CD4-positive, alpha-beta T cell treated with Interleukin-17A for 1 hour (primary cell): ENCODE measurements at regions not wholly inside any gene's neighbourhood (a gene's known extent, or its start where the extent isn't known, plus 50 kb on each side); places are given as distances from the start of the nearest gene placed in this dataset.

Experiments used
- DNase-seq: peaks from one replicate; pipeline ENCODE4 v3.0.0-alpha.2; 2020

DNA sequence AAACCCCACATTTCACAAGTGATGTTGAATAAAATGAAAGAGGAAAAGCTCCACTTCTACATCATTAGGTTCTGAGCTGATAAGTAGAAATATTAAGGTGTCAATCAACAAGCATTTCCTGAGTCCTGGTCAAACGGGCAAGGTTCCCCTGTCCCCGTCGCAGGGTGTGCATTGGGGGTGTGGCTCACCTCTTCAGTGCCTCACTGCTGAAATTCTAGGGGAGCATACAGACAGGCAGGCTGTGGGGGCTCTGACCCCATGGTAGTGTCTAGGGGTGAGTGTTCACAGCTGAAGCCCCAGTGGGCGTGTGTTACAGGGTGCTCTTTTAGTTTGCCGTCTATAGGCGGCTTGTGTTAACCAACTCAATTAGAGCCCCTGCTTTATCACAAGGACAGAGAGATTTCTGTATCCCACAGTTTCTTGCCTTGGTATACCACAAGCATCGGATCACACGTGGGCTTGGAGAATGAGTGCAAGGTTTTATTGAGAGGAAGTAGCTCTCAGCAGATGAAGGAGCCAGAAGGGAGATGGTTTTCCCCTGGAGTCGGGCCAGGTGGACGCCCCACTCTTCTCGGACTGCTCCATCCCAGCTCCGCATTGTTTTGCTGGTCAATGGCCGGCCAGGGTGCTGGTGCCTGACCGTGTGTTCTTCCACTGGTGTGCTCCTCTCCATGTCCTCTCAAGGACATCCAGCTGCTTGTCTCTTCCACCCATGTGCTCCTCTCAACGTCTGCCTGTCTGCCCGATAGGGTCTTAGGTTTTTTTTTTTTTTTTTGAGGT, 238.2 kb upstream of the NLRP1 start:
- DNase-seq, result no peak

DNA sequence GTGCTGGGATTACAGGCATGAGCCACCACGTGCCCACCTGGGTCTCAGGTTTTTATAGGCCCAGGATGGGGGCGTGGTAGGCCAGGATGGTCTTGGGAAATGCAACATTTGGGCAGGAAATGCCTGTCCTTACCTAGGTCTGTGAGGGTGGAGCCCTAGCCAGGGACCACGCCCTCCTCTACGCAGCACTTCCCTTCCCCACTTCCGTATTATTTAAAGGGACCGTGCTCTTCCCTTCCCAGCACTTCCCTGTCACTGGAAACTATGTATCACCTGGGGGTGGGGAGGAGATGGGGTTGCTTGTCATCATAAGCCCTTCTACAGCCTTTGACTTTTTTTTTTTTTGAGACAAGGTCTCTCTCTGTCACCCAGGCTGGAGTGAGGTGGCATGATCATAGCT, 238.9 kb upstream of the NLRP1 start:
- DNase-seq, result no peak

DNA sequence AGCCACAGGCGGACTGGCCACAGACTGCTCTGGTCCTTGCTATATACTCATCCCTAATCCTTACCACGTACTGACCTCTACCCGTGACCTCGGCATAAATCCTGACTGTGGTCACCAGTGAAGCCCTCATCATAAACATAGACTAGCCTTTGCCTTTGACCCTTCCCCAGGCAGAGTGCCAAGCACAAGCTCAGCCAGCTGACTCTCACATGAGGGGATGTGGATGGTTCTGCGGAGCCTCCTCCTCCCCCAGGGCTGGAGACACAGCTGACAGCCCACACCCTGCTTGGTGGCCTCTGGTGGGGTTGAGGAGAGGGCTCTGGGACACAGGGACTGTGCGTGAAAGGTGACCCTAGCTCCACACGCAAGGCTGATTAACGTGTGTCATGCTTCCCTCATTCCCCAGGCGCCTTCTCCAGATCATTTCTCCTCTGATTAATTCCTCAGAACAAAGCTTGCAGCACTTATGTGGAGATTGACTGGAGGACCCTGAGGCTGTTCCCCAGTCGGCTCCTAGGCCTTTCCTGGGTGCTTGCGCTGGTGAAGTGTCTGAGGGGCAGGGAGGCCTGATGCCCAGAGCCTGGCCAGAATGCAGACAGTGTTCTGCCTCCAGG, 241.5 kb upstream of the NLRP1 start:
- DNase-seq, result no peak

DNA sequence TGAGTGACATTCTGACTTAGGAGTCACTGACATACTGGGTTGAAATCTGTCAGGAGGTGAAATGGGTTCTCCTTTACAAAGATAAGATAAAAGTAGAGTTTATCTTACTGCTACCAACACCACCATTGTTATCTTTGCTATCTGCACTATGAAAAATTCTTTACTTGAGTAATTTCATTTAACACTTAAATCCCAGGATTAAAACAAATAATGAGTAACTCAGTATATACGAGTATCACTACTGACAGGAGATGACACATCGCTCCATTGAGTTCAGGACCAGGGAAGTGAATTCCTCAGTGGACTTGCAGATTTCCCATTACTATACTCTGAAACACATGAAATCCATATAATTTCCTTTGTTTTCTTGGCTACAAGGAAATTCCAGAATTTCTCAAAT, 242.1 kb upstream of the NLRP1 start:
- no peak for DNase-seq

DNA sequence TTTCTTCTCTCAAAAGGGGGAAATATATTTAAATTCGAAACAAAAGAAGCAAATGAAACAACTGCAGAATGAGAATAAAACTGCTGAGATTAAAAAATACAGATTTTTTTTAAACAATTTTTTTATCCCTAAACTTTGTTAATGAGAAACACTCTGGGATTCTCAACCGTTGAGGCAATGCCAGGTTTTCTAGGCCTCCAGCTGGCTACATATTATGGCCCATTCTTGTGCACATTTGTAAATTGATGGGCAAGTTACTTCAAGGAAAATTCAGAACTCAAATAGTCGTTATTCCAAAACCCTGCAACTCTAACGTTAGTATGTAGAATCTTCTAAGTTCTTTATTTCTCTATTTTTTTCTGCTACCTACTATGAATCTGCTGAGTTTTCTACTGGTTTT, 239.3 kb upstream of the WSCD1 start:
- DNase-seq, result no peak

DNA sequence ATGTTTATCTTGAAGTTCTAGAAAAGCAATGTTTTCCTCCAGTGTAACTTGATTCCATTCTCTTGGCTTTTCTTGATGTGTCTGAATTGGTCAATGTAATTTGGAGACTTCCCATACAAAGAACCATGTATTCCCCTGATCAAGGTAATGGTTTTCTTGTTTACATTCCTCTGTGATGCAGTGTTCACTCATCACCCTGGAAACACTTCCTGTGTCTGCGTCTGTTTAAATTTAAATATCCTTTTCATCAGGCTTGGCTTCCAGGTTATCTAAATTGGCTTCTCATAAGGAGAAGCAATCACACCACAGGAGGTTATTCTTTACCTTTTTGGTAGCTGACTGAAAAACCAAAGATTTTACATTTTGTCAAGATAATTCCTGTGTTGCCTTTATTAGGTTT, 237.3 kb upstream of the WSCD1 start:
- peak; percentile 21 for DNase-seq

DNA sequence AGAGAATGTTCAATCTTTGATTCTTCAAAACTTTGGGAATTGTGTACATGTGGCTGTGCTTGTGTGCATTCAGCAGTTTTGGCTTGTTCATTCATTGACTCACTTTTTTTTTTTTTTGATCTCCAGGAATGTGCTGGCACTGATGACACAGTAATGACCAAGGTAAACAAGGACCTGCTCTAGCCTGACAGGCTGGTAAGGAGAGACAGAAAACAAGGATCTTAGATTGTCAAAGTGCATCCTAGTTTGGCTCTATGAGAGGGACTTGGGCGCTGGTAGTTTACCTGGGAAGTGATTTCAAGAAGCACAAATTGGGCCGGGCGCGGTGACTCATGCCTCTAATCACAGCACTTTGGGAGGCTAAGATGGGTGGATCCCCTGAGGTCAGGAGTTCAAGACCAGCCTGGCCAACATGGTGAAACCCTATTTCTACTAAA, 233.1 kb upstream of the WSCD1 start:
- no peak for DNase-seq

DNA sequence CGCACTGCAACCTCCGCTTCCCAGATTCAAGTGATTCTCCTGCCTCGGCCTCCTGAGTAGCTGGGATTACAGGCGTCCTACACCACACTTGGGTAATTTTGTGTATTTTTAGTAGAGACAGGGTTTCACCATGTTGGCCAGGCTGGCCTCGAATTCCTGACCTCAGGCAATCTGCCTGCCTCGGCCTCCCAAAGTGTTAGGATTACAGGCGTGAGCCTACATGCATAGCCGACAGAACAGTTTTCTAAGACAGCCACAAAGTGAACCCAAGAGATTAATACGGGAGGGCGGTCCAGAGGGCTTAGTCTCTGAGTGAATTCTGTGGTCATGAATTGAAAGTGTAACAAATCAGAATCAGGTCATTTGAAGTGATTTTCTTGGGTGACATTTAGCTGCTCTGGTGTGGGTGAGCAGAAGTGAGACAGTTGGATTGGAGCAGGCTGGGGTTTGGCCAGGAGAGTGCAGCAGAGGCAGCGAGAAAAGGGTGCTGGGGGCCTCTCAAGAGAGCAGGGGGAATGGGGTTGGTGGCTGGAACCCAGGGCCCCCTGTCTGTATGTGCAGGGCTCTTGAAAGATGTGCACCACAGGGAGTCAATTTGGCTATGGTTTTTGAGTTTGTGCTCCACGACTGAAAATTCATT, 231.4 kb upstream of the WSCD1 start:
- DNase-seq, result no peak

DNA sequence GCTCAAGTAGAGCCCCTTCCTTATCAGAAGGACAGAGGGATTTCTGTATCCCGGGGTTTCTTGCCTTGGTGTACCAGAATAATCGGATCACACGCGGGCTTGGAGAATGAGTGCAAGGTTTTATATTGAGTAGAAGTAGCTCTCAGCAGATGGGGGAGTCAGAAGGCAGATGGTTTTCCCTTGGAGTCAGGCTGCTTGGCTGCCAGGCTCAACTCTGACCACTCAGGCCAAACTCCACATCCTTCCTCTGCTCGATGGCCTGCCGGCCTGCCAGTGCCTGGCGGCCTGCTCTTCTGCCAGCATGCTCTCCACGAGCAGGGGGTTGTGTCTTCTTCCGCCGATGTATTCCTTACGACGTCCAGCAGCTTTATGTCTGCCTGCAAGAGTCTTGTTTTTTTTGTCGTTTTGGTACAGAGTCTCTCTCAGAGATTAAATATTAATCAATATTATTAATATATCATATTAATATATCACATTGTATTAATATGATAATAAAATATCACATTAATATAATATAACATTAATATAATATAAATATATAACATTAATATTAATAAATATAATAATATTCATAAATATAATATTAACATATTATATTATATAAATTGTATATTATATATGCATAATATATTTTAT, 229.2 kb upstream of the WSCD1 start:
- no peak for DNase-seq

DNA sequence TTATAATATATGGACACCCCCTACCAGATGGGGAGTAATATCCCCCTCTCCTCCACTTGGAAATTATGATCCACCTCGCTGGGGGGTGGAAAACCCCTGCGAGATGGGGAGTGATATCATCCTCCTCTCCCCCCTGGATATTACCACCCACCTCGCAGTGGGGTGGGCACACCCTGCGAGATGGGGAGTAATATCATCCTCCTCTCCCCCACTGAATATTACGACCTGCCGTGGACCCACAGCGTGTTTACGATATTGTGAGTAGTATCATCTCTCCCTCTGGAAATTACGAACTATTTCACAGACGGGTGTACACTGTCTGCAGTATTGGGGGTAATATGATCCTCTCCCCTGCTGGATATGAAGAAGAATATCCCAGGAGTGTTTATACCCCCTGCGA, 228.3 kb upstream of the WSCD1 start:
- no peak for DNase-seq

DNA sequence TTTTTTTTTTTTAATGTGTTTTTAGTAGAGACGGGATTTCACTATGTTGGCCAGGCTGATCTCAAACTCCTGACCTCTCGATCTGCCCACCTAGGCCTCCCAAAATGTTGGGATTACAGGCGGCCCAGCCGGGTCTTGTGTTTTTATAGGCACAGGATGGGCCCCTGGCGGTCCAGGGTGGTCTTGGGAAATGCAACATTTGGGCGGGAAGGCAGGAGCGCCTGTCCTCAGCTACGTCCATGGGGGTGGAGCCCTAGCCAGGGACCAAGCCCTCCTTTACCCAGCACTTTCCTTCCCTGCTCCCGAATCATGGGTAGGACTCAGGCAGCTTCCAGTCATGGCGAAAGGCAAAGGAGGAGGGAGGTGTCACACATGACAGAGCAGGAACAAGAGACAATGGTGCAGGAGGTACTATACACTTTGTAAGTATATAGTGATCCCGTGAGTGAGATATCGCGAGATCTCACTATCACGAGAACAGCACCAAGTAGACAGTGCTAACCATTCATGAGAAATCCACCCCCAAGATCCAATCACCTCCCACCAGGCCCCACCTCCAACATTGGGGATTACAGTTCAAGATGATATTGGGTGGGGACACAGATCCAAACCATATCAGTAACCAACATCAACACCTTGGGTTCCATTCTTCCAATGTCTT, 226.7 kb upstream of the WSCD1 start:
- DNase-seq, result no peak

DNA sequence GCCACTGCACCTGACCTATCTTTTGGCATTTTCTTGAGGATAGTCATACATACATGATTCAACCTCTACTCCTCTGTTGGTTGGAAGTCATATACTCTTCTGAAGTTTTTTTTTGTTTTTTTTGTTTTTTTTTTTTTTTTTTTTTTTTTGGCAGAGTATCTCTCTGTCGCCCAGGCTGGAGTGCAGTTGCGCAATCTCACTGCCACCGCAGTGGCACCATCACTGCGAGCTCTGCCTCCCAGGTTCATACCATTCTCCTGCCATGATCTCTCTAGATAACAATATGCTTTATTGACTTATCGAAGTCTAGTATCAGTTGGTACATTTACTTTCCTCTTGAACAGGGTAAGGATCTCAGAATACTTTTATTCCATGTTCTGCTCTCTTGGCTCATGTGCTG, 224.2 kb upstream of the WSCD1 start:
- DNase-seq, result no peak

DNA sequence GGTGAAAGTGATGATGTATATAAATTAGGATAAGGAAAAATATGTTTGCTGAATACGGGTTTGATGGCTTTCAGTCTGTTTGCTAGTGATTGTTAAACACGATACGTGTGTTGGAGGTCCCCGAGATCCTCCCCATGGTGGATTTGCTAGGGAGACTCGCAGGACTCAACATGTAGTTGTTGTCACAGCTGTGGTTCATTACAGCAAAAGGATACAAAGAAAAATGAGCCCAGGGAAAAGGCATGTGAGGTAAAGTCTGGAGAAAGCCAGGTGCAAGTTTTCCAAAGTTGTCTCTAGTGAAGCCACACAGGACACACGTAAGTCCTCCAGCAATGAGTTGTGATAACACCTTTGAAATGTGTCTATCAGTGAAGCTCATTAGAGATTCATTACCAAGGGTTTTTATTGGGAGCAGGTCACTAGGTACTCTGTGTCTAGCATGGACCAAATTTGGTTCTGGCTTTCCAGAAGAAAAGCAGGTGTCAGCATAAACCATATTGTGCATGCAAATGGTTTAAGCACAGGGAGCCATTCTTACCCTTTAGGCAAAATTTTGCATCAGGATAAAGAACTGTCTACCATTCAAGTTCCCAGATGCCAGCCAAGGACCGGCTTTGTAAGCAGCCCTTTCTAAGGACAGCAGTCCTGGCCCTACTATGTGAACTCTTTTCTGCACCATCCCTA, 215.2 kb upstream of the WSCD1 start:
- no peak for DNase-seq

DNA sequence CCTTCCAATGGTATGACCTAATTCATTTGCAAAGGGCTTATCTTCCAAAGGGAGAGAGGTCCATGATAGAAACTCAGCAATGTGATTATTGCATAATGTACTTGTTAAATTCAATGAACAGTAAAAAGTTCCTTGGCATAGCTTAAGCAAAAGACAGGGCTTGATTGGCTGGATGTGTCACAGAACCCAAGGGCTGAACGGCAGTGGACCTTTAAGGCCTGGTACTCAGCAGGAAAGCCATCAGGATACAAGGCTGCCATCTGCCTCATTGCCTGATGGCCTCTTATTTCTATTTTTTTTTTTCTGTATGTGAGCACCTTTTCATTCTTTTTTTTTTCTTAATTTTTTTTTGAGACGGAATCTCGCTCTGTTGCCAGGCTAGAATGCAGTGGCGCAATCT, 208.9 kb upstream of the WSCD1 start:
- no peak for DNase-seq

DNA sequence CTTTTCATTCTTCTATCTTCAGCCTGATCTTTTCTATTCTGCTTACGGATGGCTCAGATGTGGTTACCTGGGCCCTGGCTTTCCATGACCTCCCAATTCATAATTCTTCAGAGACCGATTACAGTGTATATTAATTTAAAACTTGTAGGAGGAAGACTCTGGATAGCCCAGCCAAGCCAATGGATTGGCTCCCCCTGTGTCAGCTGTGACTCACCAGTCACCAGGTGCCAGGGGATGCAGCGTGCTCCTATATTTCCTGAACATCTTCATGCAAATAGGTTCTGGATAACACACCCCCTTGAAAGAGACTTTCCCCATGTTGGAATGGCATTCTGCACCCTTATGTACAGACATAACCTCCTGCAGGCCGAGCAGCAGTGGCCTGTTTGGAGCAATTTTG, 208.3 kb upstream of the WSCD1 start:
- no peak for DNase-seq

DNA sequence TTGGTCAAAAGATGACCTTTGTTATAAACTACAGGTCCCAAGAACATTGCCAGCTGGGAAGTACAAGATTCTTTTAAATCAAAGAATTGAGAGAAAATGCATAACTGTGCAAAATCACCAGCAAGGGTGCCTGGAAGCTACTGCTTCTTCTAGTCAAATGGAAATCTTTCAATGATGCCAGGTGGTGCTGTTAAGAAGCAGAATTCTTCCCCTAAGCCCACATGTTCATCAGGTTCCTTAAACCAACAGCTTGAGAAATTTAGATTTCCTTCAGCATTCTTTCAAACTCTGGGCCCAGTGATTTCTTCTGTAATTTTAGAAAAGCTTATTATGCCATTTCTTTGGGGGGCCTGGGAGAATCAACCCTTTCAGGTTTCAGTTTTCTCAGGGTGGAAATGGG, 207.8 kb upstream of the WSCD1 start:
- no peak for DNase-seq

DNA sequence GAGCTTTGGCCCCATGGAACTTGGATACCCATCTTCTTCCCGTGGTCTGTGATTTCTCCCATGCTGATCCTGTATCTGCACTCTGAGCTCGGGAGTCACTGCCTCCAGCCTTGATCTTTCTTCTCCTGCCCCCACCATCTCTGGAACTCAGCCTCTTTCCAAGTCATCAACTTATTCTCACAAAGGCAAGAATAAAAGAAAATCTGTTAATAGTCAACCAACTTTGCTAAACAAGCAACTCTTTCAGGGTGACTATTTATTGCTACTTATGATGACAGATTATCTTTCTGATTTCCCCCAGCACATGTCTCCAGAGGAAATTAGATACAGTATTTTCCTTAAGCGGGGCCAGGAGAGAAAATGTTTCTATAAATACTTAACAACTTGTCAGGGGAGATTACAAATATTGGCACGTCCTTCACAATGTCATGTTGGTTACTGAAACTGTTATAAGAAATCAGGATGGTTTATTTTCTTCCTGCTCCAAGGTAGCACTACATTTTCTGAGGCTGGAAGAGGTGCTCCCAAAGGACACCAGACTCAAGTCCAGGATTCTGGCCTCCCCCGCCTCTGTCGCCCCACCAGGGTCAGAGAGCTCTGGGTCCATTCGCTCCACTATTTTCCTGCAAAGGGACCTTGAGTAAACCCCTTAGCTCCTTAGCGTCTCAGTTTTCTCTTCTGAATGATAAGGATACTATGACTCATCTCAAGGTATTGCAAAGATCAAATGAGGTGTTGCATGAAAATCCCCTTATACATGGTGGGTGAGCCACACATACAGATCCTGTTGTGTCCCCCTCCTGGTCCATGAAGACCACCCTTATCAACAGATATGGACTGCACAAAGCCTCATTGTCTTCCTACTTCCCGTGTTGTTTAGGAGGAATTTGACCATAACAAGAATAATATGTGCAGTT, 205.2 kb upstream of the WSCD1 start:
- DNase-seq, result no peak

DNA sequence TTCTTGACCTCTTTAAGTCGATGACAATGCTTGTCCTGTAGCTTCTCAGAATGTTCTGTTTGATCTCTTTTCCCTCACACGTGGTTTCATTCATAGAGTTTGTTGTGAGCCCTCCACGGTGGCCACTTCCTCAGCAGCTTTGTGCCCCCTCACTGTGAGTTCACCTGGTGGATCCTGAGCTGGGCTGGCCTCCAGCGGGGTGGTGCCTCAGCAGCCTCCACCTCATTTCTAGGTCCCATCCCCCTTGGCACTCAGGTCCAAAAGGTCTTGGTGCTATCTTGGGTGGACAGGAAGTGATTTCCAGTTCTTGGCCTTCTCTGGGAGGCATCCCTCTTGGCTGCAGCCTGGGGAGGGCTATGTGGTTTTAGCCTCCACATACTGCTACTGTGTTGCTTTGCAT, 203.2 kb upstream of the WSCD1 start:
- no peak for DNase-seq

DNA sequence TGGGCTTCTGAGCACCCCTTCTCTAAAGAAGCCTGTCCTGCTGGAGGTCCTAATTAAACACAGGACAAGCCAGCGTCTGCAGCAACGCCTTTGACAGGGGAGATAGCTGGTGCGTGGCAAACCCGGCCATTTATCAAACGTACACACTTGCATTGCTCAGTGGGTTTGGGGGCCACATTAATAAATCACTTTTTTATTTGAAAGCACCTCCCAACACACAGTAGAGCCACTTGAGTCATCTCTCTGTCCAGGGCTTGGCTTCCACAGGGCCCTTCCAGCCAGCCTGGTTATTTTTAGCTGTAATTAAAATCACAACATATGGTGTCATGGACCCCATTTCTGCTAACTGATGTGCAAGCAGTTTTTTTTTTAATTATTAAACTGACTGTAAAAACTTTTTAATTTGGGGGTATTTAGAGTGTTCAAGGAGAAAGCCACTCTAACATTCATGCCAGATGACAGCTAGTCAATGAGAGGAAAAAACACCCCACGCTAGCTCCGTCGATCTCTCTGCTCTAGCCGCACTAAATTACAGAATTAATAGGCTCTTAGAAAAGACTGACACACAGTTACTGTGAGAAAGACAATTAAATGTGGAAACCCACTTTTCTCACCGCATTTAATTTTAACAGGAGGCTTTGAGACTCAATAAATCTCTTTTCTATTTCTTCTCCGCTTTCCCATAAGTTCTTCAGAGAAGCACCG, 201.0 kb upstream of the WSCD1 start:
- DNase-seq, result no peak

DNA sequence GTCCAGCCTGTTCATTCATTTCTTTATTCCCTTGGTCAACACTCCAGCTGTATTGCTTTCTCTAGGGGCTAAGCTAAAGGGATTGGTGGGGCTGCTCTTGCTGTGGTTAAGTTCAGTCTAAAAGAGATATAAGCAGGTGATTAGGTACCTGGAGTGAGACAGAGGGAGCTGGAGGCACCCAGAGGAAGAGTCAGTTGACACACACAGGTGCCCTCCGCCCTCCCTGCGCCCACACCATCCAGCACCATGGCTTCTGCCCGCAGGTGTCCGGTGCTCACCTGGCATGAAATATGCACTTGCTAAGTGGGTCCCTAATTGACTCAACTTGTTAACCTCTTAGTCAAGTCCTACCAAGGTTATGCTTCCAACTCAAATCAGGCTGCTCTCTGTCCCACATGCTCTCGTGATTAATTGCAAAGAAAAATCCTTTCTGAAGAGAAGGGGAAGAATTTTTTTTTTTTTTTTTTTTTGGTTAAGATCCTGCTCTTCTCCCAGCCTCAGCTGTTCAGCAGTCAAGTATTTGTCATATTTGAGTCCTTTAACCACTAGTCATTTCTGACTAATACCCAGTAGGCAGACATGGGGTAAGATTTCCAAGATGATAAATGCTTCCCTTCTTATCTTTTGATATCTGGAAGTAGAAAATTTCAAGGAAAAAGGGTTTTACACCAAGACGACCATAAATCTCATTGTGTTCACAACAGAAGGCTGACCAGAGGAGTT, 199.8 kb upstream of the WSCD1 start:
- DNase-seq, result no peak
